K562 (cell line): ENCODE measurements at regions not wholly inside any gene's neighbourhood (a gene's known extent, or its start where the extent isn't known, plus 50 kb on each side); places are given as distances from the start of the nearest gene placed in this dataset.
"Not testable (repeated sequence)": the region's sequence is repeated elsewhere in the genome, so short reads cannot be mapped to it uniquely, and the experiment has no call there.

Experiments
- ATF3 ChIP-seq, 2 experiments: fragments of 450-650 bp in 1 of 2; sonication (generic) in 1 of 2; formaldehyde crosslinking in 1 of 2; IDR thresholded peaks in 1 of 2; conservative IDR thresholded peaks in 1 of 2; 2 replicates each; pipeline versions ENCODE4 v1.6.1 to v1.8.1; 2016 to 2023; ENCODE audit warnings: mild to moderate bottlenecking in 2 of 2, moderate library complexity in 2 of 2, inconsistent platforms in 1 of 2, missing genetic modification reagents in 1 of 2
- BDP1 ChIP-seq: IDR thresholded peaks from 3 replicates; pipeline ENCODE4 v1.6.1; 2011; ENCODE audit not compliant: insufficient read length, insufficient read depth
- CTCF ChIP-seq, 3 experiments: IDR thresholded peaks in 2 of 3; conservative IDR thresholded peaks in 1 of 3; 2 replicates each; pipeline ENCODE4 v1.5.1; 2011 to 2012; ENCODE audit warnings: low read length in 3 of 3, mild to moderate bottlenecking in 3 of 3, control low read depth in 2 of 3, improper control_type of control experiment in 1 of 3, inconsistent platforms in 1 of 3, low read depth in 1 of 3, mixed read lengths in 1 of 3, moderate library complexity in 1 of 3; ENCODE audit not compliant: insufficient read depth in 2 of 3
- DPF2 ChIP-seq: fragments of 450-650 bp; IDR thresholded peaks from 2 replicates; pipeline ENCODE4 v1.6.1; 2016
- EP300 ChIP-seq: IDR thresholded peaks from 2 replicates; pipeline ENCODE4 v1.6.1; 2012; ENCODE audit warnings: low read length, improper control_type of control experiment
- JUN ChIP-seq, 2 experiments: sonication (generic) in 1 of 2; formaldehyde crosslinking in 1 of 2; IDR thresholded peaks; 2 replicates each; pipeline versions ENCODE4 v1.6.1 to v1.8.0; 2012 to 2022; ENCODE audit warnings: borderline replicate concordance in 2 of 2, mild to moderate bottlenecking in 2 of 2, improper control_type of control experiment in 1 of 2, low read depth in 1 of 2, low read length in 1 of 2, missing genetic modification reagents in 1 of 2
- MBD1 ChIP-seq: fragments of 250-450 bp; sonication (Bioruptor Pico); IDR thresholded peaks from 2 replicates; pipeline ENCODE4 v1.8.0; 2022; ENCODE audit warnings: inconsistent platforms
- NR2C2 ChIP-seq, 2 experiments: fragments of 200-800 bp in 1 of 2; sonication (Bioruptor generic) in 1 of 2; sonication (generic) in 1 of 2; formaldehyde crosslinking in 1 of 2; IDR thresholded peaks; 2 replicates each; pipeline versions ENCODE4 v1.6.1 to v1.8.0; 2016 to 2022; ENCODE audit warnings: mild to moderate bottlenecking in 1 of 2, missing compliant biosample characterization in 1 of 2, missing genetic modification characterization in 1 of 2, missing genetic modification reagents in 1 of 2
- PATZ1 ChIP-seq: fragments of 250-450 bp; sonication (Bioruptor Pico); IDR thresholded peaks from 2 replicates; pipeline ENCODE4 v1.5.0; 2020; ENCODE audit warnings: mild to moderate bottlenecking, borderline replicate concordance
- SMARCE1 ChIP-seq: fragments of 450-650 bp; IDR thresholded peaks from 2 replicates; pipeline ENCODE4 v1.7.1; 2016; ENCODE audit warnings: mild to moderate bottlenecking
- TAF7 ChIP-seq: fragments of 450-650 bp; IDR thresholded peaks from 2 replicates; pipeline ENCODE4 v1.6.1; 2016; ENCODE audit warnings: missing genetic modification characterization, missing compliant biosample characterization
- TRIM25 ChIP-seq: fragments of 450-650 bp; IDR thresholded peaks from 2 replicates; pipeline ENCODE4 v1.7.0; 2016; ENCODE audit warnings: borderline replicate concordance
- ZNF280B ChIP-seq: fragments of 250-450 bp; sonication (Bioruptor Pico); IDR thresholded peaks from 2 replicates; pipeline ENCODE4 v1.5.1; 2021; ENCODE audit warnings: mild to moderate bottlenecking

GRCh38 chr1:213808288-213808687 lies 179.5 kb upstream of the PROX1 start:
- not testable (repeated sequence) for TF ChIP-seq MBD1; CTCF (IDR thresholded peaks at IDR 0.05 in 2 of 3, conservative IDR thresholded peaks at IDR 0.05 in 1 of 3; ENCODE audit: insufficient read depth in 2 of 3, low read depth in 1 of 3, low read length in 3 of 3); ATF3 (IDR thresholded peaks at IDR 0.05); ATF3 (CRISPR knock-in tag; conservative IDR thresholded peaks at IDR 0.05); JUN (IDR thresholded peaks at IDR 0.05; ENCODE audit: borderline replicate concordance, low read depth, low read length); JUN (CRISPR knock-in tag; IDR thresholded peaks at IDR 0.05; ENCODE audit: borderline replicate concordance); TAF7; PATZ1; BDP1; EP300; TRIM25; DPF2; NR2C2 (CRISPR knock-in tag; IDR thresholded peaks at IDR 0.05); NR2C2 (tag; IDR thresholded peaks at IDR 0.05); ZNF280B (CRISPR knock-in tag); SMARCE1
